GM19463 (cell line): ENCODE measurements at regions not wholly inside any gene's neighbourhood (a gene's known extent, or its start where the extent isn't known, plus 50 kb on each side); places are given as distances from the start of the nearest gene placed in this dataset.
"Not testable (repeated sequence)": the region's sequence is repeated elsewhere in the genome, so short reads cannot be mapped to it uniquely, and the experiment has no call there.

ENCODE experiments used
- ATAC-seq: cut with Tn5 transposase; IDR thresholded peaks from one replicate; pipeline ENCODE4 v1.9.1; 2021; ENCODE audit warnings: mild to moderate bottlenecking, moderate library complexity; ENCODE audit not compliant: unreplicated experiment

DNA sequence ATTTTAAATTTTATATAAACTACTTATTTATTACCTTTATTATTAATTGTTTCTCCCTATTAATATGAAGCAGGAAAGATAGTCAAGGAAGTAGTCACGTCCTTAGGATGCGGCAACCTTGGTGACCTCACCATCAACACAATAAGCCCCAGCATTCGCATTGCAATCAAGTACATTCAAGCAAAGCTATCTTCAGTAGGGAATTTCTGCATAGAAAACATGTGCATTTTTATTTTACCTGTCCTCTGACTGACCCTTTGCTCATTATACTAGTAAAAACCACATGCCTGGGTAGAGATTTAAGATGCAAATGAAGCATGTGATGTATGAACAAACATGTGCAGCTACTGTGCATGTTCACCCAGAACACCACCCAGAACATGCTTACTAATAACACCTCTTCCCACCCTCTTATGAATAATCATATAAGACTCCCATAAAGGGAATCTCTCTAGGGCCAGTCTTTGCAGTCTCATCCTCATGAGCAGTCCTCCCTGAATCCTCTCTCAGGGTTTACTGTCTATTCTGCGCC, 869.6 kb downstream of the TAF11L14 start:
- no peak for ATAC-seq

- ATAC-seq: no peak
Measured at GRCh38 chr5:18507114-18507513, 872.9 kb downstream of the TAF11L14 start.

DNA sequence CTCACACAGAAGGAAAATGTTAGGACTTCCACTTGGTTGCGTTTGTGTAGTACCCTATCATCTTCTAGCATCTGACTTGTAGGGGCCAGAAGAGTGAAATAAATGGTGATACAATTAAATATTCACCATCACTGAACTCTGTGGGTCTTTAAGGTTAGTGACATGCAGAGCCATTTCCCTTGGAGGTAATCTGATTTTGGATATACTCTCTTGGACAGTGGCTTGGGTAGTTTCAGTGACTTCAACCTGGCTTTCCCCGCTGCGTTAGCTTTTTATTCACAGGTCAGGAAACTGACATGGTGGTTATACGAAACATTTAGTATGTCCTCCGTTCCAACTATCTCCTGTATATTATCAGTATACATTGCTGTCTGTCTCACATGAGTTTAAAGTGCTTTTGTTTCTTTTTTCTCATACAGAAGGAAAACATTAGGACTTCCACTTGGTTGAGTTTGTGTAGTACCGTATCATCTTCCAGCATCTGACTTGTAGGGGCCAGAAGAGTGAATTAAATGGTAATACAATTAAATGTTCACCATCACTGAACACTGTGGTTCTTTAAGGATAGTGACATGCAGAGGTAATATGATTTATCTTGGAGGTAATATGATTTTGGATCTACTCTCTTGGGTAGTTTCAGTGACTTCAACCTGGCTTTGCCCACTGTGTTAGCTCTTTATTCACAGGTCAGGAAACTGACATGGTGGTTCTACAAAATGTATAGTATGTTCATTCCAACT, 883.6 kb downstream of the TAF11L14 start:
- ATAC-seq: no peak

DNA sequence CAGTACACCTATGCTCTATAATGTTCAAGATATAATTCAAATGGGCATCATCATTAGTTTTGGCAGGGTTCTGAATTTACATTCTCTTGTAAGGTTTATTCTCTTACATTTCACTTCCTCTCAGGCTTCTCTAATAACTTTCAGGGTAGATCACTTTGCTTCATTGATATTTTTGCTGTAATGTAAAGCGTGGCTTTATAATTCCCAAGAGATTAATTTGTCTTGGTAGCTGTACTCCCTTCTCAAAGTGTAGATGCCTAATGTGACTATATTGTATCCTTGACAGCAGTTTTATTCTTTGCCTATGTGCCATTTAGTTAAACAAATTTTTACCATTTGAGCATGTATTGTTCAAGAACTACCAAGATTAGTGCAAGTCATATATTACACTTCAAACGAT, 889.1 kb downstream of the TAF11L14 start:
- no peak for ATAC-seq

- no peak for ATAC-seq
Measured at GRCh38 chr5:18526792-18527405, 892.6 kb downstream of the TAF11L14 start.

DNA sequence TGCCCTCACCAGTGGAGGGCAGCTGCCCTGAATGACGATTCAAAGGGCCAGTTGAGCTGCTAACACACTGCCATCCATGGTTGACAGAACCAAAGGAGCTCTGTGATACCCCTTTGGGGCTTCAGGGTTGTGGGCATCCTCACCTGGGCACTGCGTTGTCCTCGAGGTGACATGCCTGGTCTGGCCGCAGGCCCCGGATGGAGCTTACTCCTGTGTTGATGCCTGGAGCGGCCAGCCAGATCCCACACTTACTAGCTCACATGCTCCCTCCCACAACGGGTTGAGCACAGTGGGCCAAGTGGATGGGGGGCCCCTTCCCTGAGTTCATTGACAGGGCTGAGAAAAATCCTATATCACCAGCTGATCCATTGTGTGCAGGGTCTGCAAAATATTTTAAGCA, 898.9 kb downstream of the TAF11L14 start:
- no peak for ATAC-seq

DNA sequence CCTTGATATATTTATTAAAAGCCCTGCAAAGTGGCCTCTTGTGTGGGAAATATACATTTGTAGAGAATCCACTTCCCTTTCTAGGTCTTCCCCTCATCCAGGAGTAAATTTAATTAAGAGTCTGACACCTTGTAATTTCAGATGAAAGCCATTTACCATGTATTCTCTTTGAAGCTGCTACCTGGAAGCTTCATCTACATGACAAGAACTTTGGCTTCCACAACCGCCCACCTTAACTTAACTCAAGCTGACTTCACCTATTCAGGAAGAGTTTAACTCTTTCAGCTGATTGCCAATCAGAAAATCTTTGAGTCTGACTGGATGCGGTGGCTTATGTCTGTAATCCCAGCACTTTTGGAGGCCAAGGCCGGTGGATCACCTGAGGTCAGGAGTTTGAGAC, 899.9 kb downstream of the TAF11L14 start:
- ATAC-seq: no peak

- not testable (repeated sequence) for ATAC-seq
Measured at GRCh38 chr5:18535753-18536152, 901.5 kb downstream of the TAF11L14 start.

DNA sequence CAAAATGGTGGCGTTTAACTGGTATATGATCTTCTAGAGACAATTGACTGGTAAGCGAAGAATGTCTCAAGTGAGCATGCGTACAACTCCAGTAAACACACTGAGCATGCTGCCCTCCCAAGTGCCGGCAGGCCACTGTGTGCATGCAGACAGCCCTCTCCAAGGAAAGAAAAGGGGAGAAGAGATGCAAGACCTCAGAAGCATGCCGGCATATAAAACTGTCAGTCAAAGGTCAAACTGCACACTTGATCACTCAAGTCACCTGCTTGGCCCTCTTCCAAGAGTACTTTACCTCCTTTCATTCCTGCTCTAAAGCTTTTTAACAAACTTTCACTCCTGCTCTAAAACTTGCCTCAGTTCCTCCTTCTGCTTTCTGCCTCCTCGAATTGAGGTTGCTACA, 910.2 kb downstream of the TAF11L14 start:
- no peak for ATAC-seq

- no peak for ATAC-seq
Measured at GRCh38 chr5:18546591-18546990, 912.3 kb downstream of the TAF11L14 start.

GRCh38 chr5:18551716-18552115, 917.5 kb downstream of the TAF11L14 start:
- no peak for ATAC-seq

- ATAC-seq: no peak
Measured at GRCh38 chr5:18553269-18553668, 919.0 kb downstream of the TAF11L14 start.

- ATAC-seq: no peak
Measured at GRCh38 chr5:18560602-18561001, 926.3 kb downstream of the TAF11L14 start.

GRCh38 chr5:18563853-18564252, 929.6 kb downstream of the TAF11L14 start:
- no peak for ATAC-seq

GRCh38 chr5:18566671-18567070, 932.4 kb downstream of the TAF11L14 start:
- no peak for ATAC-seq

- no peak for ATAC-seq
Measured at GRCh38 chr5:18576586-18576985, 942.3 kb downstream of the TAF11L14 start.

DNA sequence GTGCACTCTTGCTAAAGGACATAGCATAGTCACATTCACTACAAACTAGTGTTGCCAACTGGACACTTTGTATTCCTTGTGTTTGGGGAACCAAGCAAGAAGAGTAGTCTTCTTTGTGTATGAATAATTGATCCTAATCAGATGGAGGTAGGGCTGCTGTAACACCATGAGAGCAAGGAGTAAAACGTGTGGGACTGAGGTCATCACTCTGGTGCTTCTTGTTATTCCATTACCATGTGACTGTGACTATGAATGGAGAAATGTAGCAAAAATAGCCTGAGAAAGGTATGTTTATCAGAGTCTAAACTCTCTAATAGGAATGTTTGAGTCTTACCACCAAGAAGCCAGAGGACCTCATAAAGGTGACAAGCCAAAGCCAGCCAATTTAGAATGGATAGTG, 966.9 kb downstream of the TAF11L14 start:
- ATAC-seq: no peak

GRCh38 chr5:18602402-18602801, 968.1 kb downstream of the TAF11L14 start:
- ATAC-seq: no peak

DNA sequence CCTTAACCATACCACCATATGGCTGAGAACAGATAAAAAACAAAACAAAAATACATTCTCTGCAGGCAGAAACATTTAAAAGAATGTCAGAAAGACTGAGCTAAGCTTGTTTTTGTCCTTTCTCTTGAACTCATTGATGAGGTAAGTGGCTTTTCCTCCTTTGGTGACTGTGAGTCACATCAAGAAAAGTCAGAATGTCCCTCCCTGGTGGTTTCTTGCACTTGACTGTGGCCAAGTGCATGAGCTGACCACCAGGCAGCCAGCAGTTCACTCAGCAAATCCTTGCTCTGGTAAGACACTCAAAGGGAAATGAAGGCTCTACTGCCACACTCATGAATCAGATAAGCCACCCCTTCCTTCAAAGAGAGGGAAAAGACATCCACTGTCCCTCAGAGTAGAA, 970.9 kb downstream of the TAF11L14 start:
- peak; percentile 57 for ATAC-seq

- no peak for ATAC-seq
Measured at GRCh38 chr5:18607570-18607969, 973.3 kb downstream of the TAF11L14 start.

DNA sequence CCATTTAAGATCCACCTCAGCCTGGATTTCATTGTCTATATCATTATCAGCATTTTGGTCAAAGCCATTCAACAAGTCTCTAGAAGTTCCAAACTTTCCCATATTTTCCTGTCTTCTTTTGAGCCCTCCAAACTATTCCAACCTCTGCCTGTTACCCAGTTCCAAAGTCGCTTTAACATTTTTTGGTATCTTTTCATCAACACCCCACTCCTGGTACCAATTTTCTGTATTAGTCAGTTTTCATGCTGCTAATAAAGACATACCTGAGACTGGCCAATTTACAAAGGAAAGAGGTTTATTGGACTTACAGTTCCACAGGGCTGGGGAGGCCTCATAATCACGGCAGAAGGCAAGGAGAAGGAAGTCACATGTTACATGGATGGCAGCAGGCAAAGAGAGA, 982.9 kb downstream of the TAF11L14 start:
- ATAC-seq: not testable (repeated sequence)

- ATAC-seq: no peak
Measured at GRCh38 chr5:18630458-18631045, 996.3 kb downstream of the TAF11L14 start.
